A549 (cell line): ENCODE measurements at regions not wholly inside any gene's neighbourhood (a gene's known extent, or its start where the extent isn't known, plus 50 kb on each side); places are given as distances from the start of the nearest gene placed in this dataset.
"Not testable (repeated sequence)": the region's sequence is repeated elsewhere in the genome, so short reads cannot be mapped to it uniquely, and the experiment has no call there.

Source experiments
- ATAC-seq, 2 experiments: fragments of 200-7000 bp in 1 of 2; fragments of >200 bp in 1 of 2; cut with Nextera tagmentation in 1 of 2; cut with Tn5 transposase in 1 of 2; 3 replicates each; pipeline versions ENCODE4 v1.8.0 to v1.9.1; 2018 to 2020; ENCODE audit warnings: mild to moderate bottlenecking in 1 of 2, moderate library complexity in 1 of 2
- CTCF ChIA-PET: fragments of 300-600 bp; sonication (Branson Sonifier 250); formaldehyde crosslinking; extraction: SDS; loops from one replicate; lab custom pipeline; 2021; ENCODE audit warnings: antibody characterized with exemption, inconsistent platforms; lab: Yijun Ruan, JAX
- POLR2A ChIA-PET: fragments of 350-600 bp; formaldehyde crosslinking; extraction: SDS; loops from one replicate; lab custom pipeline; 2021; ENCODE audit warnings: antibody characterized with exemption, inconsistent platforms; lab: Yijun Ruan, JAX
- DNase-seq, 2 experiments: peaks; one replicate each; pipeline versions ENCODE4 v3.0.0 to v3.0.0-alpha.2; 2011 to 2016; ENCODE audit warnings: low read depth in 1 of 2, low spot score in 1 of 2
- FAIRE-seq: peaks from 2 replicates; lab custom pipeline; 2011; peaks lifted over from hg19 to GRCh38; lab: Jason Lieb, UNC
- H3K27ac ChIP-seq, 2 experiments: fragments of >200 bp; sonication (Bioruptor Twin); formaldehyde crosslinking; 3 replicates each; pipeline ENCODE4 v1.5.1; 2016 to 2017
- H3K4me1 ChIP-seq: fragments of >200 bp; sonication (Bioruptor Twin); formaldehyde crosslinking; 3 replicates; pipeline ENCODE4 v1.6.1; 2016
- H3K4me2 ChIP-seq: fragments of >200 bp; sonication (Bioruptor Twin); formaldehyde crosslinking; 3 replicates; pipeline ENCODE4 v1.6.1; 2016
- H3K4me3 ChIP-seq: fragments of >200 bp; sonication (Bioruptor Twin); formaldehyde crosslinking; 3 replicates; pipeline ENCODE4 v1.5.1; 2016
- H3K9me3 ChIP-seq: fragments of >200 bp; sonication (Bioruptor Twin); formaldehyde crosslinking; 3 replicates; pipeline ENCODE4 v1.6.1; 2016
- CBX2 ChIP-seq: fragments of 200-600 bp; sonication (generic); IDR thresholded peaks from 2 replicates; pipeline ENCODE4 v1.6.1; 2016; ENCODE audit warnings: low read depth, mild to moderate bottlenecking, borderline replicate concordance
- CBX8 ChIP-seq: fragments of 200-600 bp; sonication (generic); IDR thresholded peaks from 2 replicates; pipeline ENCODE4 v1.6.1; 2016
- CEBPB ChIP-seq, 2 experiments: fragments of >200 bp in 1 of 2; sonication (Bioruptor Twin) in 1 of 2; formaldehyde crosslinking in 1 of 2; IDR thresholded peaks; 2 replicates each; pipeline ENCODE4 v1.6.1; 2012 to 2016
- CHD4 ChIP-seq: fragments of 200-600 bp; sonication (generic); IDR thresholded peaks from 2 replicates; pipeline ENCODE4 v1.6.1; 2016; ENCODE audit warnings: antibody characterized with exemption, mild to moderate bottlenecking, borderline replicate concordance
- FOSB ChIP-seq: fragments of 250-450 bp; sonication (Bioruptor Pico); IDR thresholded peaks from 2 replicates; pipeline ENCODE4 v1.5.0; 2020; ENCODE audit warnings: mild to moderate bottlenecking, moderate library complexity
- FOSL2 ChIP-seq, 2 experiments: fragments of 450-650 bp in 1 of 2; fragments of >200 bp in 1 of 2; sonication (Bioruptor Twin) in 1 of 2; formaldehyde crosslinking; IDR thresholded peaks; 2 replicates each; pipeline versions ENCODE4 v1.5.0 to v1.6.1; 2016 to 2020; ENCODE audit warnings: mild to moderate bottlenecking in 1 of 2, moderate library complexity in 1 of 2
- GATA3 ChIP-seq: IDR thresholded peaks from 2 replicates; pipeline ENCODE4 v1.6.1; 2012; ENCODE audit warnings: borderline replicate concordance
- HEYL ChIP-seq: fragments of 250-450 bp; sonication (Bioruptor Pico); IDR thresholded peaks from 2 replicates; pipeline ENCODE4 v1.8.0; 2021; ENCODE audit warnings: mild to moderate bottlenecking, moderate library complexity
- HMGXB4 ChIP-seq: fragments of 250-450 bp; sonication (Bioruptor Pico); IDR thresholded peaks from 2 replicates; pipeline ENCODE4 v1.5.0; 2021; ENCODE audit warnings: mild to moderate bottlenecking, moderate library complexity, borderline replicate concordance
- HOXB5 ChIP-seq: fragments of 250-450 bp; sonication (Bioruptor Pico); IDR thresholded peaks from 2 replicates; pipeline ENCODE4 v1.5.0; 2020; ENCODE audit warnings: mild to moderate bottlenecking, moderate library complexity
- JUN ChIP-seq, 2 experiments: fragments of >200 bp; sonication (Bioruptor Twin); formaldehyde crosslinking; IDR thresholded peaks; 2 replicates in 1 of 2; 3 replicates in 1 of 2; pipeline ENCODE4 v1.6.1; 2016 to 2017
- JUNB ChIP-seq: fragments of >200 bp; sonication (Bioruptor Twin); formaldehyde crosslinking; IDR thresholded peaks from 2 replicates; pipeline ENCODE4 v1.6.1; 2016
- PHF8 ChIP-seq: fragments of 200-600 bp; sonication (generic); IDR thresholded peaks from 2 replicates; pipeline ENCODE4 v1.6.1; 2016; ENCODE audit warnings: low read depth, mild to moderate bottlenecking, antibody characterized with exemption, moderate library complexity, borderline replicate concordance
- POLR2AphosphoS2 ChIP-seq: conservative IDR thresholded peaks from 2 replicates; pipeline ENCODE4 v1.6.1; 2012; ENCODE audit warnings: low read length, improper control_type of control experiment, inconsistent platforms
- RCOR1 ChIP-seq: fragments of 150-350 bp; IDR thresholded peaks from 2 replicates; pipeline ENCODE4 v1.6.1; 2014; ENCODE audit warnings: antibody characterized with exemption, low read length, low read depth
- RNF2 ChIP-seq: fragments of 200-600 bp; sonication (generic); IDR thresholded peaks from 2 replicates; pipeline ENCODE4 v1.6.1; 2016; ENCODE audit warnings: low read depth, mild to moderate bottlenecking, antibody characterized with exemption, moderate library complexity, borderline replicate concordance
- TP53 ChIP-seq: fragments of 250-450 bp; sonication (Bioruptor Pico); IDR thresholded peaks from 2 replicates; pipeline ENCODE4 v1.5.0; 2021; ENCODE audit warnings: mild to moderate bottlenecking, moderate library complexity
- ZC3H11A ChIP-seq: fragments of 450-650 bp; IDR thresholded peaks from 2 replicates; pipeline ENCODE4 v1.6.1; 2014; ENCODE audit warnings: antibody characterized with exemption, mild to moderate bottlenecking
- ZSCAN20 ChIP-seq: fragments of 250-450 bp; sonication (Bioruptor Pico); IDR thresholded peaks from 2 replicates; pipeline ENCODE4 v1.8.0; 2022; ENCODE audit warnings: mild to moderate bottlenecking, moderate library complexity
- WGBS: methylation state at CpG from one replicate; pipeline ENCODE4 v1.1.6; 2017; ENCODE audit errors: missing lambda C conversion rate; 5-methylcytosine and 5-hydroxymethylcytosine counted together
- TF ChIP-seq, protein P1 (sequence below): IDR thresholded peaks from 2 replicates; pipeline ENCODE4 v1.6.1; 2012
- TF ChIP-seq, protein P2 (sequence below): fragments of 150-350 bp; IDR thresholded peaks from 2 replicates; pipeline ENCODE4 v1.6.1; 2014; ENCODE audit warnings: low read depth, mild to moderate bottlenecking, low read length

GRCh38 chr7:46091071-46091470 lies 170.0 kb upstream of the IGFBP3 start (continued):
- TF ChIP-seq TP53 (no peak), POLR2AphosphoS2 (no peak)

GRCh38 chr7:46089281-46089680 lies 168.2 kb upstream of the IGFBP3 start:
- POLR2A ChIA-PET, result no interaction called here
- TF ChIP-seq CEBPB (IDR thresholded peaks at IDR 0.05) (peak; percentile 82 to 96), PHF8 (no peak), FOSL2 (IDR thresholded peaks at IDR 0.05) (no peak), FOSL2 (CRISPR knock-in tag; IDR thresholded peaks at IDR 0.05) (peak; percentile 56), HMGXB4 (CRISPR knock-in tag) (no peak), ZC3H11A (no peak), ZSCAN20 (CRISPR knock-in tag) (no peak), CHD4 (no peak), RCOR1 (no peak), JUN (IDR thresholded peaks at IDR 0.05) (no peak), FOSB (no peak), HEYL (CRISPR knock-in tag) (no peak), CBX2 (no peak), JUNB (peak; percentile 31; the same call in 1 of the 2 replicates), GATA3 (peak; percentile 72; the same call in 1 of the 2 replicates), CBX8 (no peak), RNF2 (no peak)
- CTCF ChIA-PET, result interaction anchor here (0.8 to 1.6 kb wide), 2 partner anchors 13 to 167 kb away, joined by 3 to 5 read pairs; no protein-coding TSS in a partner anchor
- Histone ChIP-seq H3K9me3 (peaks cover 15% of the 10 kb centered on the region; the same call in 2 of the 3 replicates), H3K4me2 (0 out of 3 replicates have a peak overlapping the region, but pooled peaks have one; percentile 6), H3K27ac (no peak overlapping the region), H3K4me3 (no peak overlapping the region), H3K4me1 (no peaks in the 10 kb centered on the region)
- DNase-seq (peak in 1 of 2 experiments; percentile 42), ATAC-seq (peak in 1 of 2 experiments; percentile 53; a peak in 2 of 6 replicates), FAIRE-seq (no peak)
- 43% methylated on average over 1 of the region's 1 CpG for WGBS

- H3K4me2 ChIP-seq, H3K4me3 ChIP-seq, H3K4me1 ChIP-seq, ATAC-seq, POLR2A ChIA-PET, DNase-seq, FAIRE-seq: not testable (repeated sequence)
- peaks cover 15% of the 10 kb centered on the region; the same call in 2 of the 3 replicates for H3K9me3 ChIP-seq
- 100% methylated on average over 2 of the region's 2 CpGs for WGBS
- peak overlapping the region in 1 of 2 experiments; percentile 20; a peak in 1 of 6 replicates for H3K27ac ChIP-seq
- CTCF ChIA-PET, result interaction anchor here (1.0 to 1.6 kb wide), 2 partner anchors 12 to 166 kb away, joined by 3 to 5 read pairs; no protein-coding TSS in a partner anchor
Measured at GRCh38 chr7:46088486-46088885, 167.4 kb upstream of the IGFBP3 start.

GRCh38 chr7:46080595-46081159 lies 159.6 kb upstream of the IGFBP3 start:
- ATAC-seq (no peak), DNase-seq (no peak), FAIRE-seq (no peak)
- Histone ChIP-seq H3K4me3 (no peak overlapping the region), H3K4me1 (no peaks in the 10 kb centered on the region; the same call in 2 of the 3 replicates), H3K4me2 (no peak overlapping the region), H3K27ac (no peak overlapping the region), H3K9me3 (no peaks in the 10 kb centered on the region)
- CTCF ChIA-PET, result interaction anchor here (0.6 kb wide), 1 partner anchor 124 kb away, joined by 4 read pairs; no protein-coding TSS in a partner anchor
- no peak for TF ChIP-seq JUN (IDR thresholded peaks at IDR 0.05)
- TF ChIP-seq HOXB5, result no peak
- TF ChIP-seq, protein P1, sequence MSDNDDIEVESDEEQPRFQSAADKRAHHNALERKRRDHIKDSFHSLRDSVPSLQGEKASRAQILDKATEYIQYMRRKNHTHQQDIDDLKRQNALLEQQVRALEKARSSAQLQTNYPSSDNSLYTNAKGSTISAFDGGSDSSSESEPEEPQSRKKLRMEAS, result no peak
- TF ChIP-seq HEYL (CRISPR knock-in tag), result no peak
- TF ChIP-seq, protein P2, sequence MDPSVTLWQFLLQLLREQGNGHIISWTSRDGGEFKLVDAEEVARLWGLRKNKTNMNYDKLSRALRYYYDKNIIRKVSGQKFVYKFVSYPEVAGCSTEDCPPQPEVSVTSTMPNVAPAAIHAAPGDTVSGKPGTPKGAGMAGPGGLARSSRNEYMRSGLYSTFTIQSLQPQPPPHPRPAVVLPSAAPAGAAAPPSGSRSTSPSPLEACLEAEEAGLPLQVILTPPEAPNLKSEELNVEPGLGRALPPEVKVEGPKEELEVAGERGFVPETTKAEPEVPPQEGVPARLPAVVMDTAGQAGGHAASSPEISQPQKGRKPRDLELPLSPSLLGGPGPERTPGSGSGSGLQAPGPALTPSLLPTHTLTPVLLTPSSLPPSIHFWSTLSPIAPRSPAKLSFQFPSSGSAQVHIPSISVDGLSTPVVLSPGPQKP, result no peak
- TF ChIP-seq FOSL2 (IDR thresholded peaks at IDR 0.05), result no peak
- peak; percentile 44 for TF ChIP-seq FOSL2 (CRISPR knock-in tag; IDR thresholded peaks at IDR 0.05)
- POLR2A ChIA-PET, result interaction anchor here (0.6 kb wide), 1 partner anchor 1078 kb away, joined by 3 read pairs; no protein-coding TSS in a partner anchor
- WGBS, result 78% methylated on average over 4 of the region's 4 CpGs
